Peyer's patch (tissue), 4 donors: ENCODE measurements at regions not wholly inside any gene's neighbourhood (a gene's known extent, or its start where the extent isn't known, plus 50 kb on each side); places are given as distances from the start of the nearest gene placed in this dataset.

Source experiments
- CTCF ChIP-seq, 6 experiments: fragments of 450-650 bp in 4 of 6; fragments of 200-600 bp in 2 of 6; sonication (generic) in 1 of 6; IDR thresholded peaks; one replicate each; pipeline ENCODE4 v1.5.1; 2017 to 2019; ENCODE audit warnings: antibody characterized with exemption in 6 of 6, mild to moderate bottlenecking in 3 of 6, moderate library complexity in 1 of 6
- POLR2A ChIP-seq, 2 donors: fragments of 450-650 bp; IDR thresholded peaks; one replicate each; pipeline ENCODE4 v1.5.1; 2017; ENCODE audit warnings: antibody characterized with exemption in 2 of 2, mild to moderate bottlenecking in 2 of 2, moderate library complexity in 2 of 2

- TF ChIP-seq CTCF (IDR thresholded peaks at IDR 0.05) (no peak), POLR2A (IDR thresholded peaks at IDR 0.05) (no peak)
Observed at GRCh38 chr16:54453871-54454270, 167.3 kb upstream of the IRX3 start.
